B cell (primary cell): ENCODE measurements at regions not wholly inside any gene's neighbourhood (a gene's known extent, or its start where the extent isn't known, plus 50 kb on each side); places are given as distances from the start of the nearest gene placed in this dataset.

Experiments
- ATAC-seq: fragments of 200-7000 bp; cut with Tn5 transposase; one replicate; pipeline ENCODE4 v1.10.0; 2021; ENCODE audit warnings: low read depth, mild to moderate bottlenecking, moderate number of reproducible peaks, moderate library complexity
- CTCF ChIA-PET: fragments of 350-600 bp; sonication (Branson Sonifier 250); formaldehyde crosslinking; loops from one replicate; lab custom pipeline; 2021; ENCODE audit warnings: antibody characterized with exemption, inconsistent platforms; lab: Charles Lee
- POLR2A ChIA-PET: fragments of 350-600 bp; sonication (Branson Sonifier 250); formaldehyde crosslinking; loops from one replicate; lab custom pipeline; 2021; ENCODE audit warnings: antibody characterized with exemption; lab: Charles Lee
- DNase-seq: peaks from one replicate; pipeline ENCODE4 v3.0.0; 2013
- H2AFZ ChIP-seq: 2 replicates; pipeline ENCODE4 v1.6.1; 2012; ENCODE audit warnings: mild to moderate bottlenecking, low read depth, low read length; ENCODE audit not compliant: insufficient read depth, poor library complexity, severe bottlenecking
- H3K27ac ChIP-seq, 2 donors: 1 replicate in 1 of 2; 2 replicates in 1 of 2; pipeline ENCODE4 v1.5.1; 2012 to 2013; ENCODE audit warnings: low read length in 2 of 2, mild to moderate bottlenecking in 2 of 2, moderate library complexity in 1 of 2
- H3K27me3 ChIP-seq, 4 experiments: fragments of 200-600 bp in 1 of 4; sonication (generic) in 1 of 4; replicated peaks in 1 of 4; 1 replicate in 2 of 4; 2 replicates in 2 of 4; pipeline versions ENCODE4 v1.6.1 to v1.7.0; 2013 to 2016; ENCODE audit warnings: low read length in 3 of 4, mild to moderate bottlenecking in 2 of 4, mixed read lengths in 1 of 4, moderate library complexity in 1 of 4; ENCODE audit not compliant: insufficient read depth in 4 of 4, control insufficient read depth in 3 of 4; ENCODE audit errors: control extremely low read depth in 1 of 4
- H3K36me3 ChIP-seq, 2 experiments: replicated peaks in 1 of 2; 1 replicate in 1 of 2; 2 replicates in 1 of 2; pipeline versions ENCODE4 v1.6.1 to v1.7.1; 2013; ENCODE audit warnings: low read length in 1 of 2; ENCODE audit not compliant: insufficient read depth in 2 of 2, control insufficient read depth in 1 of 2; ENCODE audit errors: control extremely low read depth in 1 of 2, extremely low read depth in 1 of 2
- H3K4me1 ChIP-seq, 2 donors: fragments of 200-600 bp in 1 of 2; sonication (generic) in 1 of 2; 1 replicate in 1 of 2; 2 replicates in 1 of 2; pipeline versions ENCODE4 v1.5.1 to v1.6.1; 2013 to 2017; ENCODE audit warnings: low read length in 2 of 2; ENCODE audit not compliant: control insufficient read depth in 2 of 2, insufficient read depth in 2 of 2
- H3K4me2 ChIP-seq: replicated peaks from 2 replicates; pipeline ENCODE3; 2012; ENCODE audit warnings: mild to moderate bottlenecking, low read depth, low read length; ENCODE audit not compliant: poor library complexity, severe bottlenecking
- H3K4me3 ChIP-seq, 5 experiments: fragments of 200-600 bp in 1 of 5; sonication (generic) in 1 of 5; 1 replicate in 3 of 5; 2 replicates in 2 of 5; pipeline versions ENCODE4 v1.5.1 to v1.7.0; 2011 to 2016; ENCODE audit warnings: low read length in 4 of 5, mild to moderate bottlenecking in 4 of 5, low read depth in 2 of 5, control low read depth in 1 of 5, moderate library complexity in 1 of 5; ENCODE audit not compliant: insufficient read depth in 1 of 5; ENCODE audit errors: control extremely low read depth in 1 of 5, extremely low read depth in 1 of 5
- H3K79me2 ChIP-seq: fragments of 200-600 bp; sonication (generic); one replicate; pipeline ENCODE4 v1.6.0; 2016; ENCODE audit warnings: low read length; ENCODE audit not compliant: control insufficient read depth, insufficient read depth
- H3K9ac ChIP-seq: fragments of 200-600 bp; sonication (generic); 2 replicates; pipeline ENCODE4 v1.6.1; 2017; ENCODE audit warnings: mild to moderate bottlenecking, low read length, moderate library complexity
- H3K9me3 ChIP-seq, 3 donors: one replicate each; pipeline versions ENCODE4 v1.6.1 to v1.7.1; 2013; ENCODE audit warnings: low read length in 2 of 3; ENCODE audit not compliant: control insufficient read depth in 2 of 3, insufficient read depth in 1 of 3; ENCODE audit errors: control extremely low read depth in 1 of 3
- H4K20me1 ChIP-seq: 2 replicates; pipeline ENCODE4 v1.6.0; 2012; ENCODE audit warnings: mild to moderate bottlenecking, low read length; ENCODE audit not compliant: insufficient read depth, control insufficient read depth, poor library complexity, severe bottlenecking
- H3K27ac Mint-ChIP-seq: one replicate; pipeline ENCODE4 v1.8.0; 2021; ENCODE audit warnings: mixed read lengths
- H3K27me3 Mint-ChIP-seq: one replicate; pipeline ENCODE4 v1.8.0; 2021; ENCODE audit warnings: mixed read lengths
- H3K4me1 Mint-ChIP-seq: one replicate; pipeline ENCODE4 v1.8.0; 2021; ENCODE audit warnings: mixed read lengths
- H3K4me3 Mint-ChIP-seq: one replicate; pipeline ENCODE4 v1.8.0; 2021; ENCODE audit warnings: mixed read lengths
- H3K9me3 Mint-ChIP-seq: one replicate; pipeline ENCODE4 v1.8.0; 2022; ENCODE audit warnings: mixed read lengths; ENCODE audit not compliant: insufficient read depth
- EZH2 ChIP-seq: IDR thresholded peaks from 2 replicates; pipeline ENCODE4 v1.6.1; 2012; ENCODE audit warnings: borderline replicate concordance, low read depth, mild to moderate bottlenecking, moderate library complexity, low read length; ENCODE audit not compliant: insufficient read depth, poor library complexity, severe bottlenecking
- WGBS: methylation state at CpG from one replicate; pipeline ENCODE4 v1.1.5; 2013; ENCODE audit warnings: missing lambda C conversion rate; ENCODE audit not compliant: insufficient coverage; 5-methylcytosine and 5-hydroxymethylcytosine counted together
- intact Hi-C: fragments of 100-400 bp; cut with micrococcal nuclease; formaldehyde crosslinking; loops from one replicate; pipeline ENCODE4 v1.10.0; 2022
- TF ChIP-seq, protein P1 (sequence below): fragments of 200-600 bp; IDR thresholded peaks from one replicate; pipeline ENCODE4 v1.8.0; 2022; ENCODE audit warnings: antibody characterized with exemption, mild to moderate bottlenecking

- no peak for DNase-seq
- Histone ChIP-seq H2AFZ (no peak overlapping the region), H3K4me2 (no peak overlapping the region), H3K79me2 (no peaks in the 10 kb centered on the region), H3K4me3 (no peak overlapping the region), H3K27me3 (no peaks in the 10 kb centered on the region), H4K20me1 (no peaks in the 10 kb centered on the region), H3K9me3 (no peaks in the 10 kb centered on the region), H3K27ac (no peak overlapping the region), H3K4me1 (no peaks in the 10 kb centered on the region), H3K36me3 (no peaks in the 10 kb centered on the region), H3K9ac (no peak overlapping the region)
- intact Hi-C loops: no loop called here
- no peak for ATAC-seq
- Mint-ChIP-seq H3K9me3 (no peaks in the 10 kb centered on the region), H3K4me1 (no peaks in the 10 kb centered on the region), H3K27me3 (peaks cover 25% of the 10 kb centered on the region), H3K27ac (no peak overlapping the region), H3K4me3 (no peak overlapping the region)
- no peak for TF ChIP-seq EZH2
- TF ChIP-seq, protein P1, sequence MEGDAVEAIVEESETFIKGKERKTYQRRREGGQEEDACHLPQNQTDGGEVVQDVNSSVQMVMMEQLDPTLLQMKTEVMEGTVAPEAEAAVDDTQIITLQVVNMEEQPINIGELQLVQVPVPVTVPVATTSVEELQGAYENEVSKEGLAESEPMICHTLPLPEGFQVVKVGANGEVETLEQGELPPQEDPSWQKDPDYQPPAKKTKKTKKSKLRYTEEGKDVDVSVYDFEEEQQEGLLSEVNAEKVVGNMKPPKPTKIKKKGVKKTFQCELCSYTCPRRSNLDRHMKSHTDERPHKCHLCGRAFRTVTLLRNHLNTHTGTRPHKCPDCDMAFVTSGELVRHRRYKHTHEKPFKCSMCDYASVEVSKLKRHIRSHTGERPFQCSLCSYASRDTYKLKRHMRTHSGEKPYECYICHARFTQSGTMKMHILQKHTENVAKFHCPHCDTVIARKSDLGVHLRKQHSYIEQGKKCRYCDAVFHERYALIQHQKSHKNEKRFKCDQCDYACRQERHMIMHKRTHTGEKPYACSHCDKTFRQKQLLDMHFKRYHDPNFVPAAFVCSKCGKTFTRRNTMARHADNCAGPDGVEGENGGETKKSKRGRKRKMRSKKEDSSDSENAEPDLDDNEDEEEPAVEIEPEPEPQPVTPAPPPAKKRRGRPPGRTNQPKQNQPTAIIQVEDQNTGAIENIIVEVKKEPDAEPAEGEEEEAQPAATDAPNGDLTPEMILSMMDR: no peak
- WGBS: 17% methylated on average over 1 of the region's 1 CpG
- ChIA-PET CTCF (no interaction called here), POLR2A (no interaction called here)
Observed at GRCh38 chr2:212677466-212677865, 138.9 kb upstream of the ERBB4 start.

GRCh38 chr2:212672186-212672585 lies 133.6 kb upstream of the ERBB4 start:
- no peak for ATAC-seq

More at GRCh38 chr2:212672186-212672585, 133.6 kb upstream of the ERBB4 start:
- WGBS: 100% methylated on average over 1 of the region's 2 CpGs
- Mint-ChIP-seq H3K27me3 (peaks cover 11% of the 10 kb centered on the region), H3K27ac (no peak overlapping the region), H3K9me3 (no peaks in the 10 kb centered on the region), H3K4me1 (no peaks in the 10 kb centered on the region), H3K4me3 (no peak overlapping the region)
- Histone ChIP-seq H3K27me3 (no peaks in the 10 kb centered on the region), H3K79me2 (no peaks in the 10 kb centered on the region), H3K4me2 (no peak overlapping the region), H3K27ac (no peak overlapping the region), H3K9me3 (no peaks in the 10 kb centered on the region), H3K9ac (no peak overlapping the region), H2AFZ (no peak overlapping the region), H3K4me1 (no peaks in the 10 kb centered on the region), H3K36me3 (no peaks in the 10 kb centered on the region), H4K20me1 (no peaks in the 10 kb centered on the region), H3K4me3 (no peak overlapping the region)
- intact Hi-C loops: no loop called here
- TF ChIP-seq, protein P1: no peak
- TF ChIP-seq EZH2: no peak
- POLR2A ChIA-PET: no interaction called here
- DNase-seq: no peak
- CTCF ChIA-PET: no interaction called here
